ENCODE measurements at regions not wholly inside any gene's neighbourhood (a gene's known extent, or its start where the extent isn't known, plus 50 kb on each side); places are given as distances from the start of the nearest gene placed in this dataset.
"Not testable (repeated sequence)": the region's sequence is repeated elsewhere in the genome, so short reads cannot be mapped to it uniquely, and the experiment has no call there.

- no peak for DNase-seq
Measured at GRCh38 chr2:230593765-230594164, 118.9 kb upstream of the CAB39 start.

- no peak for DNase-seq
Measured at GRCh38 chr2:230594286-230594840, 118.3 kb upstream of the CAB39 start.

- no peak for DNase-seq
Measured at GRCh38 chr2:230599853-230600252, 112.8 kb upstream of the CAB39 start.

- DNase-seq: no peak
Measured at GRCh38 chr2:230600285-230600684, 112.4 kb upstream of the CAB39 start.

GRCh38 chr2:230600881-230601280 lies 111.8 kb upstream of the CAB39 start:
- no peak for DNase-seq

- no peak for DNase-seq
Measured at GRCh38 chr2:230601510-230601909, 111.1 kb upstream of the CAB39 start.

GRCh38 chr2:230602562-230603230 lies 109.9 kb upstream of the CAB39 start:
- peak; percentile 58 for DNase-seq

GRCh38 chr2:230603317-230603716 lies 109.3 kb upstream of the CAB39 start:
- DNase-seq: not testable (repeated sequence)

- DNase-seq: not testable (repeated sequence)
Measured at GRCh38 chr2:230604158-230604557, 108.5 kb upstream of the CAB39 start.

GRCh38 chr2:230614040-230614439 lies 98.6 kb upstream of the CAB39 start:
- no peak for DNase-seq

GRCh38 chr2:230614913-230615332 lies 97.7 kb upstream of the CAB39 start:
- no peak for DNase-seq

- not testable (repeated sequence) for DNase-seq
Measured at GRCh38 chr2:230617256-230617706, 95.4 kb upstream of the CAB39 start.

GRCh38 chr2:230619491-230619890 lies 93.2 kb upstream of the CAB39 start:
- DNase-seq: no peak

- not testable (repeated sequence) for DNase-seq
Measured at GRCh38 chr2:230625220-230625619, 87.4 kb upstream of the CAB39 start.

- DNase-seq: not testable (repeated sequence)
Measured at GRCh38 chr2:230627091-230627490, 85.6 kb upstream of the CAB39 start.

- no peak for DNase-seq
Measured at GRCh38 chr2:230627806-230628724, 84.6 kb upstream of the CAB39 start.

GRCh38 chr2:230631470-230631869 lies 81.2 kb upstream of the CAB39 start:
- DNase-seq: no peak

GRCh38 chr2:230634146-230634545 lies 78.5 kb upstream of the CAB39 start:
- no peak for DNase-seq

GRCh38 chr2:230634721-230635313 lies 77.8 kb upstream of the CAB39 start:
- not testable (repeated sequence) for DNase-seq

- no peak for DNase-seq
Measured at GRCh38 chr2:230636684-230637271, 75.9 kb upstream of the CAB39 start.

- not testable (repeated sequence) for DNase-seq
Measured at GRCh38 chr2:230637486-230637885, 75.2 kb upstream of the CAB39 start.

GRCh38 chr2:230640540-230641011 lies 72.1 kb upstream of the CAB39 start:
- no peak for DNase-seq

GRCh38 chr2:230642966-230643365 lies 69.7 kb upstream of the CAB39 start:
- DNase-seq: no peak
